Panc1 (cell line): ENCODE measurements at regions not wholly inside any gene's neighbourhood (a gene's known extent, or its start where the extent isn't known, plus 50 kb on each side); places are given as distances from the start of the nearest gene placed in this dataset.

Experiments used
- ATAC-seq: fragments of 200-7000 bp; cut with Tn5 transposase; 2 replicates; pipeline ENCODE4 v1.9.1; 2020; ENCODE audit warnings: mild to moderate bottlenecking, moderate library complexity
- BruUV-seq: library from RNA; stranded (reverse); fragments of 400-500 nt; replicated peaks from 2 replicates; lab custom pipeline; 2021; lab: Mats Ljungman, UMichigan
- CTCF ChIA-PET: fragments of 300-600 bp; sonication (Branson Sonifier 250); formaldehyde crosslinking; loops from one replicate; lab custom pipeline; 2022; ENCODE audit warnings: antibody characterized with exemption; lab: Charles Lee
- POLR2A ChIA-PET: fragments of 300-600 bp; sonication (Branson Sonifier 250); formaldehyde crosslinking; loops from one replicate; lab custom pipeline; 2022; ENCODE audit warnings: antibody characterized with exemption; lab: Charles Lee
- DNase-seq: peaks from one replicate; pipeline ENCODE4 v3.0.0-alpha.2; 2010; ENCODE audit warnings: low read depth, low spot score
- H3K27ac ChIP-seq: 2 replicates; pipeline ENCODE4 v1.5.1; 2011; ENCODE audit warnings: mild to moderate bottlenecking, low read length, inconsistent platforms
- H3K27me3 ChIP-seq: fragments of 200-500 bp; sonication (Bioruptor generic); 2 replicates; pipeline ENCODE4 v1.6.0; 2014; ENCODE audit warnings: low read length, inconsistent platforms; ENCODE audit not compliant: control insufficient read depth, insufficient read depth
- H3K36me3 ChIP-seq: fragments of 200-500 bp; sonication (Bioruptor generic); 2 replicates; pipeline ENCODE4 v1.5.1; 2014; ENCODE audit warnings: inconsistent platforms, mild to moderate bottlenecking, low read length, moderate library complexity; ENCODE audit not compliant: control insufficient read depth, insufficient read depth
- H3K4me1 ChIP-seq: 2 replicates; pipeline ENCODE4 v1.5.1; 2011; ENCODE audit warnings: inconsistent platforms, mild to moderate bottlenecking, low read length, moderate library complexity; ENCODE audit not compliant: control insufficient read depth, insufficient read depth
- H3K4me3 ChIP-seq, 2 experiments: 2 replicates each; pipeline ENCODE4 v1.5.1; 2011 to 2012; ENCODE audit warnings: low read depth in 2 of 2, low read length in 2 of 2, mild to moderate bottlenecking in 2 of 2, inconsistent platforms in 1 of 2, moderate library complexity in 1 of 2
- H3K9me3 ChIP-seq: fragments of 200-500 bp; sonication (Bioruptor generic); 2 replicates; pipeline ENCODE4 v1.5.1; 2014; ENCODE audit warnings: low read depth, mild to moderate bottlenecking, inconsistent platforms, low read length, moderate library complexity; ENCODE audit not compliant: control insufficient read depth, insufficient read depth
- CTCF ChIP-seq: fragments of 450-650 bp; IDR thresholded peaks from 2 replicates; pipeline ENCODE4 v1.5.1; 2017; ENCODE audit warnings: mild to moderate bottlenecking
- POLR2AphosphoS5 ChIP-seq: IDR thresholded peaks from 2 replicates; pipeline ENCODE4 v1.6.1; 2012; ENCODE audit warnings: mild to moderate bottlenecking, low read depth, low read length, moderate library complexity
- REST ChIP-seq, 2 experiments: IDR thresholded peaks; 2 replicates each; pipeline ENCODE4 v1.6.1; 2011 to 2012; ENCODE audit warnings: low read depth in 2 of 2, control low read depth in 1 of 2, low read length in 1 of 2, mild to moderate bottlenecking in 1 of 2, moderate library complexity in 1 of 2; ENCODE audit not compliant: insufficient read depth in 1 of 2
- SIN3A ChIP-seq: IDR thresholded peaks from 2 replicates; pipeline ENCODE4 v1.6.1; 2012; ENCODE audit warnings: low read depth, mild to moderate bottlenecking, low read length, moderate library complexity, borderline replicate concordance; ENCODE audit not compliant: insufficient read depth
- TCF7L2 ChIP-seq: IDR thresholded peaks from 2 replicates; pipeline ENCODE4 v1.6.1; 2011; ENCODE audit warnings: mild to moderate bottlenecking, low read depth, low read length, inconsistent platforms
- in situ Hi-C: cut with HindIII; loops from 2 replicates; pipeline ENCODE4 v1.10.0; 2016; ENCODE audit warnings: low sequenced_read_pairs, low pct_unique_long_range_greater_than_20kb
- intact Hi-C: fragments of 100-400 bp; cut with micrococcal nuclease; formaldehyde crosslinking; loops from one replicate; pipeline ENCODE4 v1.10.0; 2022; ENCODE audit not compliant: unreplicated experiment

- Histone ChIP-seq H3K36me3 (no peaks in the 10 kb centered on the region), H3K27me3 (no peaks in the 10 kb centered on the region), H3K27ac (peak overlapping the region; percentile 6; the same call in 1 of the 2 replicates), H3K4me1 (peaks cover 3% of the 10 kb centered on the region; the same call in 1 of the 2 replicates), H3K4me3 (no peak overlapping the region), H3K9me3 (no peaks in the 10 kb centered on the region)
- BruUV-seq = no TSS peak
- ChIA-PET CTCF (no interaction called here), POLR2A (no interaction called here)
- no peak for ATAC-seq
- in situ Hi-C loops (no loop called here), intact Hi-C loops (loop anchor here (5.0 to 10.0 kb wide), 2 partner anchors 100 to 223 kb away; no protein-coding TSS in a partner anchor)
- no peak for TF ChIP-seq CTCF
- no peak for TF ChIP-seq TCF7L2
- TF ChIP-seq SIN3A = no peak
- no peak for TF ChIP-seq POLR2AphosphoS5
- TF ChIP-seq REST (IDR thresholded peaks at IDR 0.05; ENCODE audit: insufficient read depth in 1 of 2, low read depth in 2 of 2, low read length in 1 of 2) = no peak
- DNase-seq = no peak
Observed at GRCh38 chr6:156562019-156562418, 215.2 kb upstream of the ARID1B start.

- DNase-seq (no peak), ATAC-seq (no peak)
- ChIA-PET CTCF (no interaction called here), POLR2A (interaction anchor here (0.6 kb wide), 1 partner anchor 201 kb away, joined by 3 read pairs; no protein-coding TSS in a partner anchor)
- Histone ChIP-seq H3K9me3 (no peaks in the 10 kb centered on the region), H3K36me3 (no peaks in the 10 kb centered on the region), H3K27ac (no peak overlapping the region), H3K27me3 (no peaks in the 10 kb centered on the region), H3K4me3 (no peak overlapping the region), H3K4me1 (peaks cover 3% of the 10 kb centered on the region; the same call in 1 of the 2 replicates)
- in situ Hi-C loops = no loop called here
- BruUV-seq = no TSS peak
- TF ChIP-seq SIN3A (no peak), REST (IDR thresholded peaks at IDR 0.05; ENCODE audit: insufficient read depth in 1 of 2, low read depth in 2 of 2, low read length in 1 of 2) (no peak), TCF7L2 (no peak), POLR2AphosphoS5 (no peak), CTCF (no peak)
- intact Hi-C loops = loop anchor here (5.0 to 10.0 kb wide), 2 partner anchors 102 to 224 kb away; no protein-coding TSS in a partner anchor
Observed at GRCh38 chr6:156560476-156560875, 216.7 kb upstream of the ARID1B start.
